GM12892 (cell line): ENCODE measurements at regions not wholly inside any gene's neighbourhood (a gene's known extent, or its start where the extent isn't known, plus 50 kb on each side); places are given as distances from the start of the nearest gene placed in this dataset.

Experiments
- POLR2A ChIP-seq: IDR thresholded peaks from 2 replicates; pipeline ENCODE4 v1.6.1; 2011; ENCODE audit warnings: low read depth, low read length, control low read depth
- POLR2AphosphoS5 ChIP-seq: IDR thresholded peaks from 2 replicates; pipeline ENCODE4 v1.6.1; 2011; ENCODE audit warnings: low read depth, low read length, control low read depth
- TAF1 ChIP-seq: IDR thresholded peaks from 2 replicates; pipeline ENCODE4 v1.6.1; 2011; ENCODE audit warnings: low read depth, mild to moderate bottlenecking, control low read depth, low read length, borderline replicate concordance

DNA sequence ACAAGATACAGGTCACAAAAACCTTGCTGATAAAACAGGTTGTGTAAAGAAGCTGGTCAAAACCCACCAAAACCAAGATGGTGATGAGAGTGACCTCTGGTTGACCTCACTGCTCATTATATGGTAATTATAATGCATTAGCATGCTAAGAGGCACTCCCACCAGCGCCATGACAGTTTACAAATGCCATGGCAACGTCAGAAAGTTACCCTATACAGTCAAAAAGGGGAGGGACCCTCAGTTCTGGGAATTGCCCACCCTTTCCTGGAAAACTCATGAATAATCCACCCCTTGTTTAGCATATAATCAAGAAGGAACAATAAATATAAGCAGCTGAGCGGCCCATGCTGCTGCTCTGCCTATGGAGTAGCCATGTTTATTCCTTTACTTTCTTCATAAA lies 434.1 kb downstream of the ZNF536 start:
- TF ChIP-seq POLR2A (no peak), POLR2AphosphoS5 (no peak), TAF1 (no peak)
